ENCODE measurements at regions not wholly inside any gene's neighbourhood (a gene's known extent, or its start where the extent isn't known, plus 50 kb on each side); places are given as distances from the start of the nearest gene placed in this dataset.

DNA sequence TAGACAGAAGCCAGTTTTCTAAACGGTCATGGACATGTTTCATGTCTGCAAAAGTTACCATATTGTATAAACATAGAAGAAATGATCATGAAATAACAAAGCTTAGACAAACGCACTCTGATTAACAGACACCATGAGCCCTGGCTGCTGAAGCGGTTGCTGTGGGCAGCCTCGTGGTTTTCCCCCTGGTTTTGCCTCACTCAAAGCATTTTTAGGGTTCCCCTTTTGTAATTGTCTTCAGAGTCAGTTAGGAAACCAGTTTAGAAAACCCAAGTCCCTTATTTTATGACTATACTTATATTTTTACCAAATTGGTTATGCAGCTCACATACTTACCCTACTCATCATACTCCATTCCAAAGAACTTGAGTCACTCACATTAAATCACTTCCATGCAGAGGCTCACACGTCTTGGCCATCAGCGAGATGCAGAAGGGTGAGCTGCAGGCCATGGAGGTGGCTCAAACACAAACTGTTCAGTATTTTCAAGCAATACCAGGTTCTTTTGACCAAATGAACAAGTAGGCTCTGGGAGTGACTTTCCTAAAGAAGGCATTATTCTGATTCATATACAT, 105.6 kb upstream of the SALL3 start:
- Histone ChIP-seq H3K27me3 (no peaks in the 10 kb centered on the region), H3K36me3 (no peaks in the 10 kb centered on the region), H3K4me1 (no peaks in the 10 kb centered on the region), H3K27ac (no peak overlapping the region), H3K9me3 (no peaks in the 10 kb centered on the region), H3K4me3 (no peak overlapping the region)
- TF ChIP-seq POLR2AphosphoS5 (IDR thresholded peaks at IDR 0.05) (no peak), POLR2A (IDR thresholded peaks at IDR 0.05) (no peak)
- TF ChIP-seq, protein P1, sequence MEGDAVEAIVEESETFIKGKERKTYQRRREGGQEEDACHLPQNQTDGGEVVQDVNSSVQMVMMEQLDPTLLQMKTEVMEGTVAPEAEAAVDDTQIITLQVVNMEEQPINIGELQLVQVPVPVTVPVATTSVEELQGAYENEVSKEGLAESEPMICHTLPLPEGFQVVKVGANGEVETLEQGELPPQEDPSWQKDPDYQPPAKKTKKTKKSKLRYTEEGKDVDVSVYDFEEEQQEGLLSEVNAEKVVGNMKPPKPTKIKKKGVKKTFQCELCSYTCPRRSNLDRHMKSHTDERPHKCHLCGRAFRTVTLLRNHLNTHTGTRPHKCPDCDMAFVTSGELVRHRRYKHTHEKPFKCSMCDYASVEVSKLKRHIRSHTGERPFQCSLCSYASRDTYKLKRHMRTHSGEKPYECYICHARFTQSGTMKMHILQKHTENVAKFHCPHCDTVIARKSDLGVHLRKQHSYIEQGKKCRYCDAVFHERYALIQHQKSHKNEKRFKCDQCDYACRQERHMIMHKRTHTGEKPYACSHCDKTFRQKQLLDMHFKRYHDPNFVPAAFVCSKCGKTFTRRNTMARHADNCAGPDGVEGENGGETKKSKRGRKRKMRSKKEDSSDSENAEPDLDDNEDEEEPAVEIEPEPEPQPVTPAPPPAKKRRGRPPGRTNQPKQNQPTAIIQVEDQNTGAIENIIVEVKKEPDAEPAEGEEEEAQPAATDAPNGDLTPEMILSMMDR (IDR thresholded peaks at IDR 0.05) = no peak
- intact Hi-C loops (cut with DNase I; ENCODE audit: low total_unique reads) = no loop called here
- no peak for DNase-seq (ENCODE audit: low spot score in 2 of 2)

DNA sequence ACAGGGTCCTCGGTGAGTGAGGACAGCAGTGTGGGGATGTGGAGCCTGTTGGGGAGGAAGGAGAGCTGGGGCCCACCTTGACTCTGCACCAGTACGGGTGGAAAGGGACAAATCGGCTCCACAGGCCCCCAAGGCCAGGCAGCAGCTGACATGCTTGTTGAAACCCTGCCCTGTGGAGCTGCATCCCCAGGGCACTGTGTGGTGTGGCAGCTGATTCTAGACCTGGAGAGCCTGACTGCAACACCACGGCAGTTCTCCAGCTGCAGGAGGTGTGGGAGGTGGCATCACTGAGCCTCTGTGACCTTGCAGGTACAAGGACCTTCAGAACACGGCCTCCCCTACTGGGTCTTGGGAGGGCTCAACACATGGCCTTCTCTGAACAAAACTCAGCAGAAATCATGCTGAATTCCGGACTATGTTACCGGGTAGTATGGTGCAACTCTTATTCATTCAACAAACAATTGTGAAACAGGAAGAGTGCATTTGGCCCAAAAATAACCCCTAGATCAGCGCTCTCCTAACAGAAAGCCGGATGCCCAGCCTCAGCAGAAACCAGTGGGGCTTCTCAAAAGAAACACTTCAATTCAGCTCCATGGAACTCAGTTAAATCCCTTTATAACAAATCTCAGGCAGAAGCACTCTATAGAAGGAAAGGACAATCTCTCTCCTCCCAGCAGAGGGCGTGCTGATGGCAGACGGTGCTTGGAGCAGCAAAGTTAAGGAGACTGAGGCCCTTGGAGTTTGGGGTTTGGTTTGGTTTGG, 104.4 kb upstream of the SALL3 start:
- H3K4me1 ChIP-seq = no peaks in the 10 kb centered on the region
- H3K9me3 ChIP-seq = no peaks in the 10 kb centered on the region
- DNase-seq (ENCODE audit: low spot score in 2 of 2) = no peak
- no peaks in the 10 kb centered on the region for H3K36me3 ChIP-seq
- no peaks in the 10 kb centered on the region for H3K27me3 ChIP-seq
- H3K27ac ChIP-seq = no peak overlapping the region
- intact Hi-C loops (cut with DNase I; ENCODE audit: low total_unique reads) = no loop called here
- H3K4me3 ChIP-seq = no peak overlapping the region
- TF ChIP-seq POLR2A (IDR thresholded peaks at IDR 0.05) = no peak
- no peak for TF ChIP-seq POLR2AphosphoS5 (IDR thresholded peaks at IDR 0.05)
- TF ChIP-seq, protein P1 (IDR thresholded peaks at IDR 0.05) = no peak

DNA sequence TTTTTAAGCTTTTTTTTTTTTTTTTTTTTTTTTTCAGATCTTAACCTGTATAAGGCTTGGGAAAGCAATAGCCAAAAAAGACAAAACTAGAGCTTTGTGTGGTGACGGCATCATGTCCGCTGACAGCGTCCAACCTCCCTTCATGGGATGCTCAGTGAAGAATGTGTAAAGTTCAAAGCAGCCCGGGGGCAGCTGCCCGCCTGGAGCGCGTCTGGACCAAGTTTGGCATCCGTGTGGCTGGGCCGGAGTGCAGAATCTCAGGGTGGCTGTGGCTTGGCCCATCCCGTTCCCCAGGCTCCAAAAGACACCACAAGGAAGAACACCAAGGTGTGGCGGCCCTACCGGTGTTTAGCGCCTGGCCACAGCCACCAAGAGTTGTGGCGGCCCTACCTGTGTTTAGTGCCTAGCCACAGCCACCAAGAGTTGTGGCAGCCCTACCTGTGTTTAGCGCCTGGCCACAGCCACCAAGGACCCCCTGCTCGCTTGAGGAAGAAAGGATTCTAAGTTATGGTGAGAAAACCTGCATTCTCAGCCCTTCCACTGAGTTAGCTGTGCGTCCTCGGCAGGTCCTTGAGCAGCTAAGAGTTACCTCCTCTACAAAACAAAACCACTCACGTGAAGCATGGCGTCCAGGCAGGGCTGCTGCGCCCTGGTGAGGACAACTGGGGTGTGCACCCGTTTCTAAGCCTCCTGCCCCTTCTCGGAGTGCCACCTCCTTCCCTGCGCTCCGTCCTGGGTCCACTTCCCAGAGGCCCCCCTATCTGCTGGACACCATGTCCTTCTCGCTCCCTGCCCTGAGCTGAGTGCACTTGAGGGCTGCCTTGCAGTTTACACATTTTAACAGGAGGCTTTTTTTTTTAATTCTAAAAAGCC, 103.6 kb upstream of the SALL3 start:
- intact Hi-C loops (cut with DNase I; ENCODE audit: low total_unique reads) = no loop called here
- TF ChIP-seq POLR2A (IDR thresholded peaks at IDR 0.05) (no peak), POLR2AphosphoS5 (IDR thresholded peaks at IDR 0.05) (no peak)
- TF ChIP-seq, protein P1 (IDR thresholded peaks at IDR 0.05) = no peak
- Histone ChIP-seq H3K4me1 (no peaks in the 10 kb centered on the region), H3K36me3 (no peaks in the 10 kb centered on the region), H3K4me3 (no peak overlapping the region), H3K27me3 (no peaks in the 10 kb centered on the region), H3K27ac (no peak overlapping the region), H3K9me3 (no peaks in the 10 kb centered on the region)
- DNase-seq (ENCODE audit: low spot score in 2 of 2) = no peak

DNA sequence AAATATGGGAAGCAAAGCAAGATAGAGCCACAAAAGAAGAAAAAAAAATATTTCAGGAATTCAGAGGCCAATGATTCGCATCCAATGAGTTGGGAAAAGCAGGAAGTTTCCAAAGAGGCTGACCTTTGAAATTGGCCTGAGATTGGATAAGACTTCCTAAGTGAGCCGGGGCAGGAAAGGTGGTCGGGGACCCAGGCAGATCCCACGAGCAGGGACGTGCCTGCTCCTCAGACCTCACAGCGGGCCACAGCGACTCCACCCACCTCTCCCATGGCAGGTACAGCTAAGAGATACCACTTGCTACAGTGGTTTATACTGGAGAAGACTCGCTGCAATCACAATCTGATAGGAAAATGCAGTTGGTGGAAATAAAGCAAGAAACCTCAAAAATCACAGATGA, 102.8 kb upstream of the SALL3 start:
- no peak for DNase-seq (ENCODE audit: low spot score in 2 of 2)
- no peak overlapping the region for H3K4me3 ChIP-seq
- no peaks in the 10 kb centered on the region for H3K9me3 ChIP-seq
- no peaks in the 10 kb centered on the region for H3K27me3 ChIP-seq
- TF ChIP-seq, protein P1 (IDR thresholded peaks at IDR 0.05) = no peak
- TF ChIP-seq POLR2A (IDR thresholded peaks at IDR 0.05) = no peak
- no peak for TF ChIP-seq POLR2AphosphoS5 (IDR thresholded peaks at IDR 0.05)
- H3K36me3 ChIP-seq = no peaks in the 10 kb centered on the region
- H3K4me1 ChIP-seq = no peaks in the 10 kb centered on the region
- intact Hi-C loops (cut with DNase I; ENCODE audit: low total_unique reads) = no loop called here
- H3K27ac ChIP-seq = no peak overlapping the region

DNA sequence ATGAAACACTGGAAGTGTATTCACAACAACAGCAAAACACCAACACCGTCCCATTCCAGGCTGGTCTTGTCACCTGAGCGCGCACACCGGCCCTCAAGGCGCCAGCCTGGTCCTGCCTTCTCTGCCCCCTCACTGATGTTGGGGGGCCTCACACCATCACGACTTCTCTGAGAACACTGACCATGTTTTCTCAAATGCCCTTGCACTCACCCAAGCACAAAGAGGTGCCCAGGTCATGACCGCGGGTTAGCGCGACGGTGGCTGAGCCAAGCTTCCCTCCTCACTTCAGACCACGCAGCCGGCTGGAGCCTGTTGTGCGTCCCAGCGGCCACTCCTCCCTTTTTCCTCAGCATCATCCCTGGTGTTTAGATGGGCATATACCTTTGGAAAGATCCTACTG, 101.3 kb upstream of the SALL3 start:
- no peak overlapping the region for H3K27ac ChIP-seq
- no peak overlapping the region for H3K4me3 ChIP-seq
- DNase-seq (ENCODE audit: low spot score in 2 of 2) = no peak
- no peak for TF ChIP-seq POLR2AphosphoS5 (IDR thresholded peaks at IDR 0.05)
- TF ChIP-seq, protein P1 (IDR thresholded peaks at IDR 0.05) = no peak
- no peak for TF ChIP-seq POLR2A (IDR thresholded peaks at IDR 0.05)
- H3K36me3 ChIP-seq = no peaks in the 10 kb centered on the region
- intact Hi-C loops (cut with DNase I; ENCODE audit: low total_unique reads) = no loop called here
- peaks cover under 1% of the 10 kb centered on the region in 2 donors for H3K9me3 ChIP-seq
- no peaks in the 10 kb centered on the region for H3K4me1 ChIP-seq
- H3K27me3 ChIP-seq = no peaks in the 10 kb centered on the region
